ENCODE measurements at regions not wholly inside any gene's neighbourhood (a gene's known extent, or its start where the extent isn't known, plus 50 kb on each side); places are given as distances from the start of the nearest gene placed in this dataset.

DNA sequence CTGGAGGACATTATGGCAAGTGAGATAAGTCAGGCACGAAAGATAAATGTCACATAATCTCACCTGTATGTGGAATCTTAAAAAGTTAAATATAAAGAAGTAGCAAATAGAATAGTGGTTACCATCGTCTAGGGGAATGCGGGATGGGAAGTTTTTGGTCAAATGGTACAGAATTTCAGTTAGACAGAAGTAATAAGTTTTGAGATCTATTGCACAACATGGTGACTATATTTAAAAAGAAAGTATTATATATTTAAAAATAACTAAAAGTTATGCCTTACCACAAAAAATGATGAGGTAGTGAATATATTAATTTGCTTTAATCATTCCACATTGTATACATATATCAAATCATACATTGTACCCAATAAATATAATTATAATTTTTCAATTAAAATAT is 106.2 kb upstream of the BRINP3 start:
- TF ChIP-seq CTCF (IDR thresholded peaks at IDR 0.05): no peak
- no peak for TF ChIP-seq KAT7 (CRISPR knock-in tag; IDR thresholded peaks at IDR 0.05; ENCODE audit: borderline replicate concordance)
- TF ChIP-seq, protein P1, sequence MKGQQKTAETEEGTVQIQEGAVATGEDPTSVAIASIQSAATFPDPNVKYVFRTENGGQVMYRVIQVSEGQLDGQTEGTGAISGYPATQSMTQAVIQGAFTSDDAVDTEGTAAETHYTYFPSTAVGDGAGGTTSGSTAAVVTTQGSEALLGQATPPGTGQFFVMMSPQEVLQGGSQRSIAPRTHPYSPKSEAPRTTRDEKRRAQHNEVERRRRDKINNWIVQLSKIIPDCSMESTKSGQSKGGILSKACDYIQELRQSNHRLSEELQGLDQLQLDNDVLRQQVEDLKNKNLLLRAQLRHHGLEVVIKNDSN (CRISPR knock-in tag; IDR thresholded peaks at IDR 0.05): no peak
- TF ChIP-seq NFYB (CRISPR knock-in tag; conservative IDR thresholded peaks at IDR 0.05; ENCODE audit: low read depth): no peak
- TF ChIP-seq PREB (CRISPR knock-in tag; IDR thresholded peaks at IDR 0.05; ENCODE audit: borderline replicate concordance): no peak
- TF ChIP-seq, protein P2, sequence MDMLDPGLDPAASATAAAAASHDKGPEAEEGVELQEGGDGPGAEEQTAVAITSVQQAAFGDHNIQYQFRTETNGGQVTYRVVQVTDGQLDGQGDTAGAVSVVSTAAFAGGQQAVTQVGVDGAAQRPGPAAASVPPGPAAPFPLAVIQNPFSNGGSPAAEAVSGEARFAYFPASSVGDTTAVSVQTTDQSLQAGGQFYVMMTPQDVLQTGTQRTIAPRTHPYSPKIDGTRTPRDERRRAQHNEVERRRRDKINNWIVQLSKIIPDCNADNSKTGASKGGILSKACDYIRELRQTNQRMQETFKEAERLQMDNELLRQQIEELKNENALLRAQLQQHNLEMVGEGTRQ (CRISPR knock-in tag; IDR thresholded peaks at IDR 0.05): no peak
- no peak for TF ChIP-seq FOXJ3 (CRISPR knock-in tag; IDR thresholded peaks at IDR 0.05; ENCODE audit: borderline replicate concordance)
- TF ChIP-seq, protein P3, sequence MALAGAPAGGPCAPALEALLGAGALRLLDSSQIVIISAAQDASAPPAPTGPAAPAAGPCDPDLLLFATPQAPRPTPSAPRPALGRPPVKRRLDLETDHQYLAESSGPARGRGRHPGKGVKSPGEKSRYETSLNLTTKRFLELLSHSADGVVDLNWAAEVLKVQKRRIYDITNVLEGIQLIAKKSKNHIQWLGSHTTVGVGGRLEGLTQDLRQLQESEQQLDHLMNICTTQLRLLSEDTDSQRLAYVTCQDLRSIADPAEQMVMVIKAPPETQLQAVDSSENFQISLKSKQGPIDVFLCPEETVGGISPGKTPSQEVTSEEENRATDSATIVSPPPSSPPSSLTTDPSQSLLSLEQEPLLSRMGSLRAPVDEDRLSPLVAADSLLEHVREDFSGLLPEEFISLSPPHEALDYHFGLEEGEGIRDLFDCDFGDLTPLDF (CRISPR knock-in tag; IDR thresholded peaks at IDR 0.05): no peak
- no peak for TF ChIP-seq ZNF232 (CRISPR knock-in tag; IDR thresholded peaks at IDR 0.05)
- TF ChIP-seq SP1 (CRISPR knock-in tag; conservative IDR thresholded peaks at IDR 0.05): no peak
- TF ChIP-seq IRF1 (CRISPR knock-in tag; IDR thresholded peaks at IDR 0.05): no peak
- TF ChIP-seq, protein P4, sequence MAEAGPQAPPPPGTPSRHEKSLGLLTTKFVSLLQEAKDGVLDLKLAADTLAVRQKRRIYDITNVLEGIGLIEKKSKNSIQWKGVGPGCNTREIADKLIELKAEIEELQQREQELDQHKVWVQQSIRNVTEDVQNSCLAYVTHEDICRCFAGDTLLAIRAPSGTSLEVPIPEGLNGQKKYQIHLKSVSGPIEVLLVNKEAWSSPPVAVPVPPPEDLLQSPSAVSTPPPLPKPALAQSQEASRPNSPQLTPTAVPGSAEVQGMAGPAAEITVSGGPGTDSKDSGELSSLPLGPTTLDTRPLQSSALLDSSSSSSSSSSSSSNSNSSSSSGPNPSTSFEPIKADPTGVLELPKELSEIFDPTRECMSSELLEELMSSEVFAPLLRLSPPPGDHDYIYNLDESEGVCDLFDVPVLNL (CRISPR knock-in tag; IDR thresholded peaks at IDR 0.05; ENCODE audit: borderline replicate concordance, low read depth): no peak
- TF ChIP-seq RORB (CRISPR knock-in tag; IDR thresholded peaks at IDR 0.05): no peak
- TF ChIP-seq TCF7 (CRISPR knock-in tag; IDR thresholded peaks at IDR 0.05; ENCODE audit: low read depth): no peak
